Left ventricle myocardium inferior (tissue), 1 donor: ENCODE measurements at regions not wholly inside any gene's neighbourhood (a gene's known extent, or its start where the extent isn't known, plus 50 kb on each side); places are given as distances from the start of the nearest gene placed in this dataset.

Experiments
- DNase-seq: peaks from one replicate; pipeline ENCODE4 v3.0.0-alpha.2; 2020
- H3K27ac ChIP-seq: fragments of 200-600 bp; replicated peaks from 2 replicates; pipeline ENCODE4 v1.8.0; 2021
- H3K27me3 ChIP-seq: fragments of 200-600 bp; 2 replicates; pipeline ENCODE4 v1.8.0; 2021; ENCODE audit warnings: low read depth
- H3K36me3 ChIP-seq: fragments of 200-600 bp; 2 replicates; pipeline ENCODE4 v1.8.0; 2021
- H3K4me1 ChIP-seq: fragments of 200-600 bp; 2 replicates; pipeline ENCODE4 v1.8.0; 2021
- H3K4me3 ChIP-seq: fragments of 200-600 bp; 2 replicates; pipeline ENCODE4 v1.8.0; 2021; ENCODE audit warnings: mild to moderate bottlenecking, moderate library complexity
- H3K9me3 ChIP-seq: fragments of 200-600 bp; replicated peaks from 2 replicates; pipeline ENCODE4 v1.8.0; 2021
- intact Hi-C: fragments of 100-400 bp; cut with micrococcal nuclease; formaldehyde crosslinking; loops from one replicate; pipeline ENCODE4 v1.11.0; 2022
- TF ChIP-seq, protein P1 (sequence below): fragments of 200-600 bp; IDR thresholded peaks from 2 replicates; pipeline ENCODE4 v1.8.0; 2021; ENCODE audit warnings: antibody characterized with exemption, mild to moderate bottlenecking, borderline replicate concordance
- donor health status: DM: no; HTN: yes; CAD: no; lungs with severe emphysema.

DNA sequence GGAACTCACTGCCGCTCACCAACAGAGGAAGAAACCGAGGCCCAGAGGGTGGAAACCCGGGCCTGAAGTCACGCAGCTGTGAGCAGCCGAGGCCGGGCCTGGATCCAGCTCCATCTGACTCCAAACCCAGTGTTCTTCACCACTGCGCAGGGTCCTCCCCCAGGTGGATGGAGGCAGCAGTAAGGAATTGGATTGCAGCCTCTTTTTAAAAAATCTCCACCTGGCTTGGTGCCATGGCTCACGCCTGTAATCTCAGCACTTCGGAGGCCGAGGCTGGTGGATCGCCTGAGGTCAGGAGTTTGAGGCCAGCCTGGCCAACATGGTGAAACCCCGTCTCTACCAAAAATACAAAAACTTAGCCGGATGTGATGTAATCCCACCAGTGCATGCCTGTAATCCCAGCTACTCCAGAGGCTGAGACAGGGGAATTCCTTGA, 177.2 kb downstream of the FOXL1 start:
- Histone ChIP-seq H3K9me3 (no peaks in the 10 kb centered on the region), H3K27me3 (peaks cover 63% of the 10 kb centered on the region), H3K4me3 (no peak overlapping the region), H3K4me1 (peaks cover 5% of the 10 kb centered on the region), H3K27ac (peak overlapping the region; percentile 68), H3K36me3 (no peaks in the 10 kb centered on the region)
- TF ChIP-seq, protein P1, sequence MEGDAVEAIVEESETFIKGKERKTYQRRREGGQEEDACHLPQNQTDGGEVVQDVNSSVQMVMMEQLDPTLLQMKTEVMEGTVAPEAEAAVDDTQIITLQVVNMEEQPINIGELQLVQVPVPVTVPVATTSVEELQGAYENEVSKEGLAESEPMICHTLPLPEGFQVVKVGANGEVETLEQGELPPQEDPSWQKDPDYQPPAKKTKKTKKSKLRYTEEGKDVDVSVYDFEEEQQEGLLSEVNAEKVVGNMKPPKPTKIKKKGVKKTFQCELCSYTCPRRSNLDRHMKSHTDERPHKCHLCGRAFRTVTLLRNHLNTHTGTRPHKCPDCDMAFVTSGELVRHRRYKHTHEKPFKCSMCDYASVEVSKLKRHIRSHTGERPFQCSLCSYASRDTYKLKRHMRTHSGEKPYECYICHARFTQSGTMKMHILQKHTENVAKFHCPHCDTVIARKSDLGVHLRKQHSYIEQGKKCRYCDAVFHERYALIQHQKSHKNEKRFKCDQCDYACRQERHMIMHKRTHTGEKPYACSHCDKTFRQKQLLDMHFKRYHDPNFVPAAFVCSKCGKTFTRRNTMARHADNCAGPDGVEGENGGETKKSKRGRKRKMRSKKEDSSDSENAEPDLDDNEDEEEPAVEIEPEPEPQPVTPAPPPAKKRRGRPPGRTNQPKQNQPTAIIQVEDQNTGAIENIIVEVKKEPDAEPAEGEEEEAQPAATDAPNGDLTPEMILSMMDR, result no peak
- intact Hi-C loops, result no loop called here
- peak; percentile 83 for DNase-seq

DNA sequence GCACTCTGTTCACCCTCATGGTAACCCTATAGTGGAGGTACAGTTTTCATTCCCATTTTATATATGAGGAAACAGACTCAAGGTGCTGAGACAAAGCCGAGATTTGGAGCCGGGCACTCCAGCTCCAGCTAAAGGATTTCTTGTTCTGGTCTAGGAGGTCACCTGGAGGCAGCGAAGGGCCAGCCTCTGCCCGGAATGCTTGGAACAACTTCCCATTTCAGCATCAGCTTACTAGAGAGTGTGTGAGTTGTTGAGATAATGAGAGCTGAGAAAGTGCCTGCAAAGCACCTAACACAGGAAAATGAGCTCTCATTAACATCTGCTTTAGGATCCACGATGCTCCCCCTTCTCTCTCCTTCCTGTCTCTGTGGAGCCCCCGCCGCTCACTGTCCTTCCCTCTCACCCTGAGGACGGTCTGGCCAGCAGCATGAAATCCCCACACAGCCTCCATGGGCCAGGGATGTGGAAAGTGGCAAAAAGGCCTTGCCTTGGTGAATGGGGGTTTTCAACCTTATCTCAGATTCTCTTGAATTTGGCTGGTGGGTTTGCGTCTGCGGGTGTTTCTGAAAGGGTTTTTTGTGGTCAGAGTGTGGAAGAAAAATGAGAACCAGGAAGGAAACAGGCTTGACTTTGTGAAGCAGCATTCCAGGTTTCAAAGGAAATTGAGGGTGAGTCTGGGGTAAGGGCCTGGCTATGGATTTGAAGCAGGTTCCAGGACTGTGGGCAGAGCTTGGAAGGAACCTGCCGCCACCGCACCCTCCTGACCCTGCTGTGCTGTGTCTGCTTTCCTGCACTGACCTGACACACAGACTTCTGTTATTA, 178.7 kb downstream of the FOXL1 start:
- Histone ChIP-seq H3K27me3 (peaks cover 78% of the 10 kb centered on the region), H3K4me3 (no peak overlapping the region), H3K36me3 (no peaks in the 10 kb centered on the region), H3K9me3 (no peaks in the 10 kb centered on the region), H3K4me1 (peaks cover 15% of the 10 kb centered on the region), H3K27ac (no peak overlapping the region)
- intact Hi-C loops, result no loop called here
- TF ChIP-seq, protein P1, result no peak
- no peak for DNase-seq

DNA sequence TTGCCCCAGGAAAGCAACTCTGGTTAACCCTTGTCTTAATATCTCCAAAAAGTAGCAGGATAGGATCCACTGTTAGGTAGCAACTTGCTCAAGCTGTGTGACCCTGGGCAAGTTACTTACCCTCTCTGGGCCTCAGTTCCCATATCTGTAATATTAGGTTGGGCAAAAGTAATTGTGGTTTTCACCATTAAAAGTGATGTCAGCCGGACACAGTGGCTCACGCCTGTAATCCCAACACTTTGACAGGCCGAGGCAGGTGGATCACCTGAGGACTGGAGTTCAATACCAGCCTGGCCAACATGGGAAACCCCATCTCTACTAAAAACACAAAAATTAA, 179.3 kb downstream of the FOXL1 start:
- Histone ChIP-seq H3K36me3 (no peaks in the 10 kb centered on the region), H3K27me3 (peaks cover 82% of the 10 kb centered on the region), H3K27ac (no peak overlapping the region), H3K9me3 (no peaks in the 10 kb centered on the region), H3K4me1 (peaks cover 15% of the 10 kb centered on the region), H3K4me3 (no peak overlapping the region)
- DNase-seq, result no peak
- TF ChIP-seq, protein P1, result no peak
- intact Hi-C loops, result no loop called here

DNA sequence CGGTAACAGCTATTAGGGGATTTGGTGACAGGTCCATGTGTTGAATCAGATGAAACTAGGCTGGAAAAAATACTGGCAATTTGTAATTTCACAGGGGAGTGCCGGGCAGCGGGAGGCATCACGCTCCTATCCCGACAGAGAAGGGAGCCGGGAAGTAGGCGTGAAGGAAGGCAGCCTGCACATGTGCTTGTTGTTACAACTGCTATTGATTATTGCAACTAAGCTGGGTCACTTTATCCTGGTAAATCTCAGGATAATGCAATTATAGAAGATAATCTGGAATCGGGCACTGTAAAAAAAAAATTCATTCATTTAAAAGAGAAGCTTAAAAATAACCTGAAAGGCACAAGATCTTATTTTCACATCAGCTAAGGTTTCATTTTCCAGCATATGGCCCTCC, 180.6 kb downstream of the FOXL1 start:
- H3K4me3 ChIP-seq, result no peak overlapping the region
- H3K36me3 ChIP-seq, result no peaks in the 10 kb centered on the region
- TF ChIP-seq, protein P1, result no peak
- H3K4me1 ChIP-seq, result peaks cover 15% of the 10 kb centered on the region
- intact Hi-C loops, result no loop called here
- H3K9me3 ChIP-seq, result no peaks in the 10 kb centered on the region
- H3K27me3 ChIP-seq, result peaks cover 92% of the 10 kb centered on the region
- H3K27ac ChIP-seq, result no peak overlapping the region
- no peak for DNase-seq

DNA sequence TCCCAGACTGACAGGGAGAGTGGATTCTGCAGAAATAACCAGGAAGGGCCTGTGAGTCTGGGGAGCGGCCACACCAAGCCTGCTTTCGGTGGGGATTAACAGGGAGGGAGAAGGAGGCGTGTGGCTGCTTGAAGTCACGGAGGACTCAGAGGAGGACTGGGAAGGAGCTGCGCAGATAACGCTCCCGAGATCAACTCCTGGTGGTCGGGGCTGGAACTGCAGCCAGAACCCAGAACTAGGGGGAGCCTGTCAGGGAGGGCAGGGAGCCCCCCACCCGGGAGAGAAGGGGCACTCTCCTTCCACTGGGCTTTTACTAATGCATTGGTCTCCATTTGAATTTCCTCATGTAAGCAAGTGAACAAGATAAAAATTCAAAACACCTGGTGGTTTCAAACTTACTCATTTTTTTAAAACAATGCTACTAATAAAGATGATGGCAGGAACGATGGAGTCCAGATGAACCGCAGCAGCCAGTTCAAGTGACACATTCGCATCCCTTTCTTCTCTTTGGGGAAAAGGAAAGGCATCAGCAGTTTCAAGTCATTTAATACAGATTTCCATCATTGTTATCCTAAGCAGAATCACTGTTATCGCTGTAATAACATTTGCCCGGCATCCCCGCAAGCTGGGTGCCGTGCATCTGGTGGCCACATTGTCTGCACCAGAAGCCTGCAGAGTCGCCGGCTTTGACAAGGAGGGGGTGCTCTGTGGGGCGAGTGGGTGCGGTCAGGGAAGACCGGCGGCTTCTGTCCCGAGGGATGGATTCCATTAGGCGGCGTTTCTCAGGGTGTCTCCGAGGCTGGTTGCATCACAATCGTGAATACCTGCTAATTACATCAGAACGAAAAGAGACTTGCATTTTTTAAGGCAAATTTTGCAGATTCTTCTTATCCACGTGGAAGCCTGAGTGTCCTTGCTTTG, 183.0 kb downstream of the FOXL1 start:
- Histone ChIP-seq H3K36me3 (no peaks in the 10 kb centered on the region), H3K27me3 (peaks cover 100% of the 10 kb centered on the region), H3K27ac (no peak overlapping the region), H3K4me1 (peaks cover 15% of the 10 kb centered on the region), H3K4me3 (peak overlapping the region; percentile 44), H3K9me3 (peaks cover 5% of the 10 kb centered on the region)
- TF ChIP-seq, protein P1, result peak; percentile 85
- intact Hi-C loops, result no loop called here
- DNase-seq, result peak; percentile 69
